ENCODE measurements at regions not wholly inside any gene's neighbourhood (a gene's known extent, or its start where the extent isn't known, plus 50 kb on each side); places are given as distances from the start of the nearest gene placed in this dataset.

GRCh38 chr6:154596701-154597100 is 86.2 kb upstream of the CNKSR3 start:
- TF ChIP-seq CTCF (conservative IDR thresholded peaks at IDR 0.05): no peak
- no peak for DNase-seq (ENCODE audit: low read depth, low spot score)
- Mint-ChIP-seq H3K36me3 (ENCODE audit: low read depth) (no peaks in the 10 kb centered on the region), H3K9me3 (no peaks in the 10 kb centered on the region), H3K4me1 (peaks cover 20% of the 10 kb centered on the region), H3K4me3 (no peak overlapping the region), H3K27ac (ENCODE audit: unreplicated experiment) (no peak overlapping the region), H3K27me3 (ENCODE audit: low read depth) (no peaks in the 10 kb centered on the region)

GRCh38 chr6:154598399-154598798 is 87.9 kb upstream of the CNKSR3 start:
- Mint-ChIP-seq H3K27me3 (ENCODE audit: low read depth) (no peaks in the 10 kb centered on the region), H3K4me1 (peaks cover 15% of the 10 kb centered on the region), H3K4me3 (no peak overlapping the region), H3K27ac (ENCODE audit: unreplicated experiment) (no peak overlapping the region), H3K9me3 (no peaks in the 10 kb centered on the region), H3K36me3 (ENCODE audit: low read depth) (no peaks in the 10 kb centered on the region)
- no peak for TF ChIP-seq CTCF (conservative IDR thresholded peaks at IDR 0.05)
- no peak for DNase-seq (ENCODE audit: low read depth, low spot score)

GRCh38 chr6:154602296-154602695 is 91.8 kb upstream of the CNKSR3 start:
- Mint-ChIP-seq H3K4me1 (peaks cover 7% of the 10 kb centered on the region), H3K36me3 (ENCODE audit: low read depth) (no peaks in the 10 kb centered on the region), H3K27me3 (ENCODE audit: low read depth) (no peaks in the 10 kb centered on the region), H3K9me3 (peaks cover 2% of the 10 kb centered on the region), H3K4me3 (no peak overlapping the region), H3K27ac (ENCODE audit: unreplicated experiment) (no peak overlapping the region)
- no peak for DNase-seq (ENCODE audit: low read depth, low spot score)
- no peak for TF ChIP-seq CTCF (conservative IDR thresholded peaks at IDR 0.05)

GRCh38 chr6:154602708-154603107 is 92.2 kb upstream of the CNKSR3 start:
- no peak for DNase-seq (ENCODE audit: low read depth, low spot score)
- H3K4me1 Mint-ChIP-seq: peaks cover 7% of the 10 kb centered on the region
- no peaks in the 10 kb centered on the region for H3K27me3 Mint-ChIP-seq (ENCODE audit: low read depth)
- no peak overlapping the region for H3K27ac Mint-ChIP-seq (ENCODE audit: unreplicated experiment)
- no peaks in the 10 kb centered on the region for H3K36me3 Mint-ChIP-seq (ENCODE audit: low read depth)
- H3K4me3 Mint-ChIP-seq: no peak overlapping the region
- no peak for TF ChIP-seq CTCF (conservative IDR thresholded peaks at IDR 0.05)
- H3K9me3 Mint-ChIP-seq: peaks cover 2% of the 10 kb centered on the region

GRCh38 chr6:154604119-154604518 is 93.6 kb upstream of the CNKSR3 start:
- Mint-ChIP-seq H3K27ac (ENCODE audit: unreplicated experiment) (no peak overlapping the region), H3K4me1 (peaks cover 4% of the 10 kb centered on the region), H3K4me3 (no peak overlapping the region), H3K36me3 (ENCODE audit: low read depth) (no peaks in the 10 kb centered on the region), H3K27me3 (ENCODE audit: low read depth) (no peaks in the 10 kb centered on the region), H3K9me3 (peaks cover 2% of the 10 kb centered on the region)
- no peak for TF ChIP-seq CTCF (conservative IDR thresholded peaks at IDR 0.05)
- no peak for DNase-seq (ENCODE audit: low read depth, low spot score)

Measured in neural crest cell (in vitro differentiated cells).